HAP-1 (cell line): ENCODE measurements at regions not wholly inside any gene's neighbourhood (a gene's known extent, or its start where the extent isn't known, plus 50 kb on each side); places are given as distances from the start of the nearest gene placed in this dataset.

ENCODE experiments used
- DNase-seq, 2 experiments: peaks; one replicate each; pipeline ENCODE4 v3.0.0-alpha.2; 2016 to 2020; ENCODE audit warnings: low spot score in 2 of 2
- H3K27me3 ChIP-seq: fragments of 250-450 bp; sonication (Bioruptor Pico); 2 replicates; pipeline ENCODE4 v1.5.1; 2020; ENCODE audit warnings: low read depth, mild to moderate bottlenecking, moderate library complexity
- H3K36me3 ChIP-seq: fragments of 250-450 bp; sonication (Bioruptor Pico); replicated peaks from 2 replicates; pipeline ENCODE4 v1.5.1; 2020; ENCODE audit warnings: mild to moderate bottlenecking
- H3K4me1 ChIP-seq: fragments of 250-450 bp; sonication (Bioruptor Pico); 2 replicates; pipeline ENCODE4 v1.5.1; 2020; ENCODE audit warnings: mild to moderate bottlenecking
- H3K4me3 ChIP-seq: fragments of 250-450 bp; sonication (Bioruptor Pico); 2 replicates; pipeline ENCODE4 v1.5.1; 2020; ENCODE audit warnings: mild to moderate bottlenecking, moderate library complexity
- H3K9me3 ChIP-seq: fragments of 250-450 bp; sonication (Bioruptor Pico); 2 replicates; pipeline ENCODE4 v1.5.1; 2020; ENCODE audit warnings: mild to moderate bottlenecking, moderate library complexity
- in situ Hi-C: fragments of 300-500 bp; cut with MboI; formaldehyde crosslinking; loops from 3 replicates; pipeline ENCODE4 v1.14.3; 2020; ENCODE audit warnings: low sequenced_read_pairs, inconsistent platforms, mixed read lengths

DNA sequence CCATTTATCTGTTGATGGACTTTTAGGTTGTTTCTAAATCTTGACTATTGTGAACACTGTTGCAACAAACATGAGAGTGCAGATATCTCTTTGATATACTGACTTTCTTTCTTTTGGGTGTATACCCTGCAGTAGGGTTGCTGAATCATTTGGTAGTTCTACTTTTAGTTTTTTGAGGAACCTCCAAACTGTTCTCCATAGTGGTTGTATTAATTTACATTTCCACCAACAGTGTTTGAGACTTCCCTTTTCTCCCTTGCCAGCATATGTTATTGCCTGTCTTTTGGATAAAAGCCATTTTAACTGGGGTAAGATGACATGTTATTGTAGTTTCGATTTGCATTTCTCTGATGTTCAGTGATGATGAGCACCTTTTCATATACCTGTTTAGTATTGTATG lies 330.0 kb downstream of the DDX10 start:
- H3K4me1 ChIP-seq = no peaks in the 10 kb centered on the region
- no peaks in the 10 kb centered on the region for H3K9me3 ChIP-seq
- DNase-seq = no peak
- H3K27me3 ChIP-seq = no peaks in the 10 kb centered on the region
- H3K36me3 ChIP-seq = no peaks in the 10 kb centered on the region
- in situ Hi-C loops = no loop called here
- no peak overlapping the region for H3K4me3 ChIP-seq

DNA sequence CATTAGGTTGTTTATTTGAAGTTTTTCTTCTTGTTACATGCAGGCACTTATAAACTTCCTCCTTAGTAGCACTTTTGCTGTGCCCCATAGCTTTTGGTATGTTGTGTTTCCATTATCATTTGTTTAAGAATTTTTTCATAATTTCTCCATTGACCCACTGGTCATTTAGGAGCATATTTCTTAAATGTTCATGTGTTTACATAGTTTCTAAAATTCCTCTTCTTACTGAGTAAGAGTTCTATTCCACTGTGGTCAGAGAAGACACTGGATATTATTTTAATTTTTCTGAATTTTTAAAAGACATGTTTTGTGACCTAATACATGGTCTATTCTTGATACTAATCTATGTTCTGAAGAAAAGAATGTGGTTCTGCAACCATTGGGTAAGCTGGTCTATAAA lies 333.0 kb downstream of the DDX10 start:
- H3K9me3 ChIP-seq = no peaks in the 10 kb centered on the region
- no peaks in the 10 kb centered on the region for H3K27me3 ChIP-seq
- in situ Hi-C loops = no loop called here
- no peaks in the 10 kb centered on the region for H3K36me3 ChIP-seq
- DNase-seq = no peak
- H3K4me3 ChIP-seq = no peak overlapping the region
- H3K4me1 ChIP-seq = no peaks in the 10 kb centered on the region

DNA sequence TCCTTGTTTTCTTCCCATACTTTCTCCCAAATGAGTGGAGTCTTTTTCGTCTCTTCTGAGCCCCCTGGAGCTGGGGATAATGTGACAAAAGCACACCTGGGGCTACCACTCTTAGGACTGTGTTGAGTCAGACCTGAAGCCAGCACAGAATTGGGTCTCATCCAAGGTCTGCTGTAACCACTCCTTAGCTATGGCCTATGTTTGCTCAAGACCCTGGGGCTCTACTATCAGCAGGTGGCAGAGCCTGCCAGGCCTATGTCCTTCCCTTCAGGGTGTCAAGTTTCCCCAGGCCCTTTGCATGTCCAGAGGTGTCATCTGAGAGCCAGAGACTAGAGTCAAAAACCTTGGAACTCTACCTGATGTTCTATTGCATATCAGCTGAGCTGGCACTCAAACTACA lies 335.7 kb downstream of the DDX10 start:
- H3K27me3 ChIP-seq = peaks cover 2% of the 10 kb centered on the region; the same call in 1 of the 2 replicates
- DNase-seq = no peak
- no peaks in the 10 kb centered on the region for H3K36me3 ChIP-seq
- in situ Hi-C loops = no loop called here
- H3K4me3 ChIP-seq = no peak overlapping the region
- no peaks in the 10 kb centered on the region for H3K4me1 ChIP-seq
- H3K9me3 ChIP-seq = peaks cover 4% of the 10 kb centered on the region; the same call in 1 of the 2 replicates

DNA sequence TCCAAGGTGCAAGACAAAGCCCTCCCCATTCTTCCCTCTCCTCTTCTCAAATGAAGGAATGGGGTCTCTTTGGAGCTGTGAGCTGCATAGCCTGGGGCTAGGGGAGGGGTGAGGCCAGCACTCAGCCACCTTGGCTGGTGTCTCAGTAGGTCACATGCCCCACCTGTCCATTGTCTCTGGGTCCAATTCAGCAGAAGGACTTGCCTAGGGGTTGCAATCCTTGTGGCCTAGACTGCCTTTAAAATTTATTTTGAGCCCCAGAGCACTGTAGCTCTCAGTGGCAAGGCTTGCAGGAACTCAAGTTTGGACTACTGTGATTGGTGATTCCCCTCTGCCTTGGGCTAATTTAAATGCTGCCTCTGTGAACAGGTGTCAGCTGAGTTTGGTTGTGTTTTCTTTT lies 336.7 kb downstream of the DDX10 start:
- in situ Hi-C loops = no loop called here
- H3K4me1 ChIP-seq = no peaks in the 10 kb centered on the region
- H3K36me3 ChIP-seq = no peaks in the 10 kb centered on the region
- peaks cover 4% of the 10 kb centered on the region; the same call in 1 of the 2 replicates for H3K9me3 ChIP-seq
- H3K27me3 ChIP-seq = peaks cover 2% of the 10 kb centered on the region; the same call in 1 of the 2 replicates
- no peak overlapping the region for H3K4me3 ChIP-seq
- no peak for DNase-seq

DNA sequence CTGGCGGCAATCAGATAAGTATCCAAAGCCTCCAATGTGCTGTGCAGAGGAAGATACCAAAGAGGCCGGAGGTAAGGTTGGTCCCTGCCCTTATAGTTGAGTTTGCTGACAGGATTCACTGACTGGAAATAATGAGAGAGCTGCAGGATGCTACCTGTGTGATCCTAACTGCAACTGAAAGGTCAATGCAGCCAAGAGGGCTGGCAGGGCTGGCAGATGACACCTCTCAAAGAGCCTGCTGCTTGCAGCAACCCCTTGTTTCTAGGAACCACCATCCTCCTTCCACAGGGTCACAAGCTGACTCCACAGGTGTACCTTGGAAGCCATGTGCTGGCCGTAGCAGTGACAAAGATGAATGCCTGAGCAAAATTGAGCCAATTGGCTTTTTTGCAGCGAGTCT lies 348.1 kb downstream of the DDX10 start:
- Histone ChIP-seq H3K36me3 (no peaks in the 10 kb centered on the region), H3K9me3 (no peaks in the 10 kb centered on the region), H3K27me3 (no peaks in the 10 kb centered on the region), H3K4me3 (no peak overlapping the region), H3K4me1 (no peaks in the 10 kb centered on the region)
- no peak for DNase-seq
- in situ Hi-C loops = no loop called here

DNA sequence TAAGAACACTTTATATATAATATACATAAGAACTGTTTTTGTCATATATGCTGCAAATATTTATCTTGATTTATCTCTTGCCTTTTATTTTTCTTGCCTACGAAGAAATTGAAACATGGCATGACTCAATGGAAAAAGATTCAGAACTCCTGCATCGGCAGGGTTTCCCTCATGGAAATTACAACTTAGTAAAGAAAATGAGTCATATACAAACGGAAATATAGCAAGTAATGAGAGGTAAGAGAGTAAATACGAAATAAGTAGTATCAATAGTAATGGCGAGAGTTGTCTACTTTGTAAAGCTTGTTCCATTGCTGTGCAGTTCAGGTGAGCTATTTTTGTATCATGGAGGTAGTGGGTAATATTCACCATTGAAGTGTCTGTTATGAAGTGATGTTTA lies 350.4 kb downstream of the DDX10 start:
- H3K27me3 ChIP-seq = no peaks in the 10 kb centered on the region
- no peak for DNase-seq
- H3K36me3 ChIP-seq = no peaks in the 10 kb centered on the region
- no peaks in the 10 kb centered on the region for H3K4me1 ChIP-seq
- no peak overlapping the region for H3K4me3 ChIP-seq
- in situ Hi-C loops = no loop called here
- no peaks in the 10 kb centered on the region for H3K9me3 ChIP-seq

DNA sequence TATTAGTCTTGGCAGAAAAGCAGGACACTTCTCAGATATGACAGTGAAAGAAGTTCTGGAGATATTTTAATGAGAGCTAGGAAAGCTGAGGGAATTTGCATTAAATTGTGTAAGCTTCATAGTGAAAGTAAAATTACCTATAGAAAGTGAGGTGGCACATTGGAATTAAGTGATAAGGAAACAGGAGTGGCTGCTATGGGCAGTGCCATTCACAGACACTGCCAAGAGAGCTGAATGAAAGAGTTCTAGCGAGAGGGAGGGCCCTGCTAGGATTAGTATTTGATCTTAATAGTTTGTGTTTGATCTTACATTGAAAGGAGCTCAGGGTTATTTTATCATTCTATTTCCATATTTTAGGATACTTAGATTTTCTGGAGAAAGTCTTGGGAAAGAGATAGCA lies 351.9 kb downstream of the DDX10 start:
- H3K4me3 ChIP-seq = no peak overlapping the region
- no peak for DNase-seq
- no peaks in the 10 kb centered on the region for H3K36me3 ChIP-seq
- in situ Hi-C loops = no loop called here
- H3K9me3 ChIP-seq = no peaks in the 10 kb centered on the region
- no peaks in the 10 kb centered on the region for H3K4me1 ChIP-seq
- no peaks in the 10 kb centered on the region for H3K27me3 ChIP-seq

DNA sequence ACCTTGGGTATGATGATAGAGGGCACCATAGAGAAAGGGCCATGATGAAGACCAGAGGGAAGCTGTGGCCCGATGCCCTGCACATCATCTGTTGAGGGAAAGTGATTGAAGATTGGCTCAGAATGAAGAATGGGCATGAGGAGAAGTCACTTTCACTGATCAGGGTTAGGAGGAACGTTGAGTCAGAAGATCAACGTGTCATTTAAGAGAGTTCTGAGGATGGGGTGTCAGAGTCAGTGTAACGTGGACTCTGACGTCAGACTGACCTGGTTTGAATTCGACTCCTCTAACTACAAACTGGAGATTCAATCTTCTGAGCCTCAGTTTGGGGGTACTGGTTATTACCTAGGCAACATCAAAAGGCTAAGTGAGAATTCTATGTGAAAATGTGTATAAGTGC lies 352.6 kb downstream of the DDX10 start:
- no peaks in the 10 kb centered on the region for H3K4me1 ChIP-seq
- H3K36me3 ChIP-seq = no peaks in the 10 kb centered on the region
- in situ Hi-C loops = no loop called here
- DNase-seq = no peak
- no peaks in the 10 kb centered on the region for H3K9me3 ChIP-seq
- H3K27me3 ChIP-seq = no peaks in the 10 kb centered on the region
- no peak overlapping the region for H3K4me3 ChIP-seq

DNA sequence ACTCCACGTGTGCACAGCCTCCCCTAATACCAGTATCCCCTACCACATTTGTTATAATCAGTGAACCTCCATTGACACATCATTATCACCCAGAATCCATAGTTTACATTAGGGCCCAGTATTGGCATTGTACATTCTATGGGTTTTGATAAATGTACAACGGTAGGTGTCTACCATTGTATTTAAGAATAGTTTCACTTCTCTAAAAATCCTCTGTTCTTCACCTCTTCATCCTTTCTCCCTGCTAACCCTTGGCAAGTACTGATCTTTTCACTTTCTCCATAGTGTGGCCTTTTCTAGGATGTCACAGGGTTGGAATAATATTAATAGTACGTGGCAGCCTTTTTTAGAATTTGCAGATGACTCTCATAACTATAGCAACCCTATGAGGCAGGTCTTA lies 353.8 kb downstream of the DDX10 start:
- H3K27me3 ChIP-seq = no peaks in the 10 kb centered on the region
- no peaks in the 10 kb centered on the region for H3K36me3 ChIP-seq
- in situ Hi-C loops = no loop called here
- H3K4me1 ChIP-seq = no peaks in the 10 kb centered on the region
- no peak overlapping the region for H3K4me3 ChIP-seq
- no peaks in the 10 kb centered on the region for H3K9me3 ChIP-seq
- no peak for DNase-seq

DNA sequence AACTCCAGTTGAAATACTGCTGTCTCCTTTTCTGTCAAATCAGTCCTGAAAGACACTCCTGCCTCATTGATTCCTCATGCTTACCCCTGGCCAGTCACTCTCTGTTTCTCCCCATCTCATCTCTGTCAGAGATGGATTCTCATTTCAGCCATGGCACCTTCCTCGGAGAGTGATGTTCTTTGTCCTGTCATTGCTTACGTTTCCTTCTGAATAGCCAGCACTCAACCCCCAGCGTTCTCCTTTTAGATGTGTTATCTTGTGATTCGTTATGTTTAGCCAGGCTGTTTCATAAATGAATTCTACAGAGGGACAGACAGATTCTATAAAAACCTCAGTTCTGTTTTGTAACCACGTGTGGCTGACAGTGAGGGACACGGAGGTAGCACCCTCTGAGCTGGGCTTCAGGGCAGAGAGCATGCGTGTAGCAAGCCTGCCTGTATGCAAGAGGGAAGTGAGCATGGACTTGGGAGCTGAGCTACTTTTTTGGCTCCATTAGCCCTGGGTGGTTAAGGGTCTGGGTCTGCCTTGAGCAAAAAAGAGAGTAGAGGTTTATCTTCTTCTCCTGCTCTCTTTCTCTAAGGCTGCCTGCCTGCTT lies 354.6 kb downstream of the DDX10 start:
- no peak overlapping the region for H3K4me3 ChIP-seq
- no peak for DNase-seq
- no peaks in the 10 kb centered on the region for H3K4me1 ChIP-seq
- no peaks in the 10 kb centered on the region for H3K36me3 ChIP-seq
- in situ Hi-C loops = no loop called here
- H3K9me3 ChIP-seq = no peaks in the 10 kb centered on the region
- H3K27me3 ChIP-seq = no peaks in the 10 kb centered on the region

DNA sequence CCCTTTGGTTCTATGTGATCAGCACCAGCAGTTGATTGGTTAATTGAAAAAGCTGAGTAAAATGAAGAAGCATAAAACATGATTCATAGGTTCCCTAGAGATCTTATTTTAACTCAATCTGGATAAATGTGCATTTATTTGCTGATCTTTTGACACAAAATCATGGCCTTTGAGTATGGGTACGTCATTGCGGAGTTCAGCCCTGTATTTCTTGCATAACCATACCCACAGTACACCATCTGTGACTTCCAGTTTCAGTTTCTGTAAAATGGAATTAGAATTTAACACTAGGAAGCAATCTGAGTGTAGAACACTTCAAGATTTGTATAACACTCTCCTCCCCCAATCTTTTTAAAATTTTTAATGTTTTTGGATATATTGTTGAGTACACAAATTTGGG lies 358.2 kb downstream of the DDX10 start:
- Histone ChIP-seq H3K4me1 (no peaks in the 10 kb centered on the region), H3K36me3 (no peaks in the 10 kb centered on the region), H3K27me3 (no peaks in the 10 kb centered on the region), H3K9me3 (no peaks in the 10 kb centered on the region), H3K4me3 (no peak overlapping the region)
- no peak for DNase-seq
- in situ Hi-C loops = no loop called here

DNA sequence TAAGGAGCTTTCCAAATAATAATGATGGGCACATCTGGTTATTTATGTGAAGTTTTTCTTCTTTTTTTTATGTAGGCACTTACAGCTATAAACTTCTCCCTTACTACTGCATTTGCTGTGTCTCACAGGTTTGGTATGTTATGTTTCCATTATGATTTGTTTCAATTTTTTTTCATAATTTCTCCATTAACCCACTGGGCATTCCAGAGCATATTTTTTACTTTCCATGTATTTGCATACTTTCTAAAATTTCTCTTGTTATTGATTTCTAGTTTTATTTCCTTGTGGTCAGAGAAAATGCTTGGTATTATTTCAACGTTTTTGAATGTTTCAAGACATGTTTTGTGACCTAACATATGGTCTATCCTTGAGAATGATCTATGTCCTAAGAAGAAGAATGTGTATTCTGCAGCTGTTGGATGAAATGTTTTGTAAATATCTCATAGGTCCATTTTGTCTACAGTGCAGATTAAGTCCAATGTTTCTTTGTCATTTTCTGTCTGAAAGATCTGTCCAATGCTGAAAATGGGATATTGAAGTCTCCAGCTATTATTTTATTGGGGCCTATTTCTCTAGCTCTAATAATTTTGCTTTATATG lies 362.1 kb downstream of the DDX10 start:
- H3K4me3 ChIP-seq = no peak overlapping the region
- in situ Hi-C loops = loop anchor here (25.0 kb wide), 1 partner anchor 315 kb away; no protein-coding TSS in a partner anchor
- no peaks in the 10 kb centered on the region for H3K27me3 ChIP-seq

DNA sequence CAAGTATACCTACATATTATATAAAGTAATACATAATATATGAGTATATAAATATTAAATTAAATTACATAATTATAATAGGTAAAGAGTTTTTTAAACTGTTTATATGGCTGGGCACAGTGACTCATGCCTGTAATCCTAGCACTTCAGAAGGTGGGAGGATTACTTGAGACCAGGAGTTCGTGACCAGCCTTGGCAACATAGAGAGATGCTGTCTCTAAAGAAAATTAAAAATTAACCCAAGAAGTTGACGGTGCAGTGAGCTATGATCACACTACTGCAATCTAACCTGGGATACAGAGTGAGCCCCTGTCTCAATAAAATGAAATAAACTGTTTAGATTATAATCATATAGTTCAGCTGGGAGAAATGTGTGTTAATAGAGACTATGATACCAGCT lies 363.0 kb downstream of the DDX10 start:
- Histone ChIP-seq H3K36me3 (no peaks in the 10 kb centered on the region), H3K4me3 (no peak overlapping the region), H3K4me1 (no peaks in the 10 kb centered on the region), H3K9me3 (no peaks in the 10 kb centered on the region), H3K27me3 (no peaks in the 10 kb centered on the region)
- no peak for DNase-seq
- in situ Hi-C loops = loop anchor here (25.0 kb wide), 1 partner anchor 316 kb away; no protein-coding TSS in a partner anchor

More for the DNA sequence above, 362.1 kb downstream of the DDX10 start:
- H3K4me1 ChIP-seq = no peaks in the 10 kb centered on the region
- H3K9me3 ChIP-seq = no peaks in the 10 kb centered on the region
- DNase-seq = no peak
- no peaks in the 10 kb centered on the region for H3K36me3 ChIP-seq

DNA sequence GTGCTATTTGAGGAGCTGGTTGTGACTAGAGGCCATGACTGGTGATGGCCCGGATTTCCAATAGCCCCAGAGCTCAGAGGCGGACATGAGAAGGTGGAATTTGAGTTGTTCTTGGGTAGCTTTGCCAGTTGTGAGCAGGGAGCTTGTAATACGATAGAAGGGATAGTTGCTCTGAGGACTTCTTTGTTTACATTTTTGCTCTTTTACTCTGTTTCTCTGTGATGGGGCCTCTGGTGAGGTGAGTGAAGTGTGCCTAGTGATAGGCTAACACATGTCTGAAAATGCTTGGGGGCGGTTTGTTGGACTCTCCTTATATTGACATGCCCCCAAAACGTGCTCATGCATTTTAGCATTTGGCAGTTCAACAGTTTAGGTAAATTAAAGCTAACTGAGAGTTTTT lies 365.1 kb downstream of the DDX10 start:
- H3K4me1 ChIP-seq = peaks cover 3% of the 10 kb centered on the region

More for the DNA sequence above, 365.1 kb downstream of the DDX10 start:
- Histone ChIP-seq H3K27me3 (no peaks in the 10 kb centered on the region), H3K9me3 (peaks cover 11% of the 10 kb centered on the region; the same call in 1 of the 2 replicates), H3K4me3 (no peak overlapping the region), H3K36me3 (no peaks in the 10 kb centered on the region)
- in situ Hi-C loops = loop anchor here (25.0 kb wide), 1 partner anchor 318 kb away; no protein-coding TSS in a partner anchor
- DNase-seq = no peak
